ENCODE measurements at regions not wholly inside any gene's neighbourhood (a gene's known extent, or its start where the extent isn't known, plus 50 kb on each side); places are given as distances from the start of the nearest gene placed in this dataset.
"Not testable (repeated sequence)": the region's sequence is repeated elsewhere in the genome, so short reads cannot be mapped to it uniquely, and the experiment has no call there.

DNA sequence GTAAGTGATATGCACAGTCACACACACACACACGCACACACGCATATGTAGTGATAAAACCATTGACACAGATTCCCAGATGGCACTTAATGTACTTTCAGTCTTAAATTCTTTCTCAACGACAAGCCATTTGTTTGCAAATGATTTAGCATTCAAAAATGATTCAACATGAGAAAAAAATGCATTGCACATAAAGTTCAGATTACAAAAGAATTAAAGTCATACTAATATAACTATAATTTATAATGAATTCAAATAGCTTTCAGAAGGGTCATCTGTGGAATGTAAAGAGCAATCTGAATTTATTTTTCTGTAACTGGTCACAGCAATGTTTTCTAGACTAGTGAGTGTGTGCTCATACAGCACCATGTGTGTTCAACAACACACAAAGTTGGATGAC is 521.6 kb upstream of the ZNF337 start:
- Histone ChIP-seq H3K4me3 (ENCODE audit: low read length) (no peak overlapping the region), H3K36me3 (ENCODE audit: control insufficient read depth, insufficient read depth, low read length) (no peaks in the 10 kb centered on the region), H3K9me3 (ENCODE audit: control insufficient read depth, low read depth, low read length) (no peaks in the 10 kb centered on the region), H3K27me3 (ENCODE audit: control insufficient read depth, insufficient read depth, low read length) (no peaks in the 10 kb centered on the region), H3K4me1 (ENCODE audit: control insufficient read depth, insufficient read depth, low read length) (no peaks in the 10 kb centered on the region), H3K27ac (ENCODE audit: low read length) (no peak overlapping the region)
- DNase-seq: no peak
- WGBS (ENCODE audit: insufficient coverage, low lambda C conversion rate): 25% methylated on average over 1 of the region's 3 CpGs

DNA sequence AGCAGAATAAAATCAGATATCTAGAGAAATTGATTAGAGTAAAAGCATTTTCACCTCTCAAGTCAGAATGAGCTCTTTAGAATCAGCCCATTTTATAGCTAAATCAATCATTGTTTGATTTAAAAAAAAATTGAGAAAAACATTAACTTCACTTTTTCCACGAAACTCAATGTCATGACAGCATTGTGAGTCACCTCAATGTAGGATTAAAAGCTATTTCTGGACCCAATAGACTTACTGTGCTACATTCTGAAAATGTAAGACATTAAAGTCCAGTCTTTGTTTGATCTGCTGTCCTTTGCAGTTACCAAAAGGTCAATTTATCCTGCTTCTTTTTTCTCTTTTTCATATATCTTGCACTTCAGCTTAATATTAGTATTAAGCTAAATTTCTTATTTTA is 519.4 kb upstream of the ZNF337 start:
- H3K36me3 ChIP-seq (ENCODE audit: control insufficient read depth, insufficient read depth, low read length): no peaks in the 10 kb centered on the region
- no peak overlapping the region for H3K27ac ChIP-seq (ENCODE audit: low read length)
- H3K4me1 ChIP-seq (ENCODE audit: control insufficient read depth, insufficient read depth, low read length): no peaks in the 10 kb centered on the region
- H3K4me3 ChIP-seq (ENCODE audit: low read length): no peak overlapping the region
- H3K27me3 ChIP-seq (ENCODE audit: control insufficient read depth, insufficient read depth, low read length): no peaks in the 10 kb centered on the region
- no peak for DNase-seq
- H3K9me3 ChIP-seq (ENCODE audit: control insufficient read depth, low read depth, low read length): no peaks in the 10 kb centered on the region
- no CpG with 5 or more reads among the region's 1 CpG for WGBS (ENCODE audit: insufficient coverage, low lambda C conversion rate)

DNA sequence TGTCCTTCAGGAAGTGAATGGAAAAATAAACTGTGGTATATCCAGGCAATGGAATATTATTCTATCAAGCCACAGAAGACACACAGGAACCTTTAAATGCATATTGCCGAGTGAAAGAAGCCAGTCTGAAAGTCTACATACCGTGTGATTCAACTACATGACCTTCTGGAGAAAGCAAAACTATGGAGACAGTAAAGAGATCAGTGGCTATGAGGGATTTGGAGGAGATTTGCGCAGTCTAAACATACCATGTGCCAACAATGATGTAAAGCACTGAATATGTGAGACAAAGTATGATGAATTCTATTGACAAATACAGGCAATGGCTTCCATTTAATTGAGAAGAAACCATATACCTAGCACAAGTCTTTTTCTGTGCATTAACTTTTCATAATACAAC is 518.3 kb upstream of the ZNF337 start:
- Histone ChIP-seq H3K4me1 (ENCODE audit: control insufficient read depth, insufficient read depth, low read length) (no peaks in the 10 kb centered on the region), H3K9me3 (ENCODE audit: control insufficient read depth, low read depth, low read length) (no peaks in the 10 kb centered on the region), H3K36me3 (ENCODE audit: control insufficient read depth, insufficient read depth, low read length) (no peaks in the 10 kb centered on the region), H3K27me3 (ENCODE audit: control insufficient read depth, insufficient read depth, low read length) (no peaks in the 10 kb centered on the region), H3K27ac (ENCODE audit: low read length) (no peak overlapping the region), H3K4me3 (ENCODE audit: low read length) (no peak overlapping the region)
- DNase-seq: no peak
- WGBS (ENCODE audit: insufficient coverage, low lambda C conversion rate): no CpG with 5 or more reads among the region's 3 CpGs

DNA sequence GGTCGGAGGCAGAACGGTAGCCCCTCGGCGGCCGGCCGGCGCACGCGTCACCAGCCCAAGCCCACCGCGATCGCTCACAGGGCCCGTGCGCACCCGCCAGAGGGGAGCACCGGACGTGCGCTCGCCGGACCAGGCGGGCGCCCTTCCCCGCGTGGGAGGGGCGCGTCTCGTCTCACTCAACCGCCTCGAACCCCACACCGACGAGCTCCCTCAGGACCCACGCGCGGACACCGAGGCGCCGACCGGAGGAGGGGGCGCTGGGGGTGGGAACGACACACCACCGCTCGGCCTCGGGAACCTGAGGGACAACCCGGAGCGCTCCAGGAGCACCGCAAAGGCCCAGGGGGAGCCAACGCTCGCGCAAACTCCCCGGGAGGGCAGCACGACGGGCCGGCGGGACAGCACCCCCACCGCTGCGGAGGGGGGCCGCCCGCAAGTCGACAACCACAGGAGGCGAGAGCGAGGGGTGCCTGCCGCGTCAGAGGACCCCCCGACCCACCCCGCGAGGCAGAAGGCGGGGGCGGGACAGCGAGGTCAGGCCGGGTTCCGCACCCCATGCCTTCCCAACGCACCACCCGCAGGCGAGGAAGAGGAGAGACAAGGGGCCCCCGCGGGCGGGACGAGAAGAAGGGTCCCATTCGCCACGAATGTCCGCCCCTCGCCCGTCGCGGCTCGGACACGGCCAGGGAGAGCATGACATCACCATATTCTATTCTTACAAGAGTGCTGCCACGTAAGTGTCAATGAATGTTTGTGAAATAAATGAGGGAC is 512.7 kb upstream of the ZNF337 start:
- H3K4me3 ChIP-seq (ENCODE audit: low read length): no peak overlapping the region
- DNase-seq: no peak
- H3K27ac ChIP-seq (ENCODE audit: low read length): no peak overlapping the region
- H3K4me1 ChIP-seq (ENCODE audit: control insufficient read depth, insufficient read depth, low read length): no peaks in the 10 kb centered on the region
- peaks cover 21% of the 10 kb centered on the region for H3K27me3 ChIP-seq (ENCODE audit: control insufficient read depth, insufficient read depth, low read length)
- whole genome bisulfite sequencing (ENCODE audit: insufficient coverage, low lambda C conversion rate): no CpG with 5 or more reads among the region's 88 CpGs
- peaks cover 3% of the 10 kb centered on the region for H3K9me3 ChIP-seq (ENCODE audit: control insufficient read depth, low read depth, low read length)
- H3K36me3 ChIP-seq (ENCODE audit: control insufficient read depth, insufficient read depth, low read length): no peaks in the 10 kb centered on the region

DNA sequence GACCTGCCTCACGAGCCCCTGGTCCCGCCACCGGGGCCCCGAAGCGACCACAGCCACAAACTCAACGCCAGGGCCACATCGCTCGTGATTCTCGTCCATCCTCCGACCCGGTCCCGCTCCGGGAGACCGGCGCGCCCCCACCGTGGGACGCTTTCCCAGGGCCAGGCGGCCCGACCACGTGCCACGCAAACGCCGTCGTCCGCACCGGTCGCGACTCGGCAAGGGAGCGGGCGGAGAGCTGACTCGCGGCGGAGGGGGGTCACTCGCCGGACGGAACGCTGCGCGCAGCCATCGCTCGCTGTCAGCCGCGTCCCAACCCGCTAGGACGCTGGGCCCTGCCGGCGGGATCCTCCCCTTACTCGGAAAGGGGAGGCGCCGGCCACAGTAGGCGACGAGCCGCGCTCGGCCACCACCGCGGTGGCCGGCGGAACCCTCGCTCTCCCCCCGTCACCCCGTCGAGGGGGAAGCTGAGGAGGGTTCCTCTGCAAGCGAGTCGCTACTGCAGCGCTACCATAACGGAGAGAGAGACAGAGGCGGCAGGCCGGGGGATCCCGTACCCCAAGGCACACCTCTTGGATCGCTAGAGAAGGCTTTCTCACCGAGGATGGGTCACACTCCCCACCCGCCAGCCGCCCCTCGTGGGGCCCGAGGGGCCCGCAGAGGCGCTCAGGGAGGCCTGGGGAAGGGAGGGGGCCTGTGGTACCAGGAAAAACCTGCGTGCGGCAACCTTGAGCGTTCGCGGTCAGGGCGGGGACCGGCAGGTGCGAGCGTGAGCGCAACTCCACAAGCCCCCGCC is 511.8 kb upstream of the ZNF337 start:
- WGBS (ENCODE audit: insufficient coverage, low lambda C conversion rate): no CpG with 5 or more reads among the region's 91 CpGs
- Histone ChIP-seq H3K9me3 (ENCODE audit: control insufficient read depth, low read depth, low read length) (peaks cover 3% of the 10 kb centered on the region), H3K4me1 (ENCODE audit: control insufficient read depth, insufficient read depth, low read length) (no peaks in the 10 kb centered on the region), H3K36me3 (ENCODE audit: control insufficient read depth, insufficient read depth, low read length) (no peaks in the 10 kb centered on the region), H3K27me3 (ENCODE audit: control insufficient read depth, insufficient read depth, low read length) (peaks cover 21% of the 10 kb centered on the region), H3K4me3 (ENCODE audit: low read length) (no peak overlapping the region), H3K27ac (ENCODE audit: low read length) (no peak overlapping the region)
- peak in 1 of 2 donors; percentile 3 for DNase-seq

DNA sequence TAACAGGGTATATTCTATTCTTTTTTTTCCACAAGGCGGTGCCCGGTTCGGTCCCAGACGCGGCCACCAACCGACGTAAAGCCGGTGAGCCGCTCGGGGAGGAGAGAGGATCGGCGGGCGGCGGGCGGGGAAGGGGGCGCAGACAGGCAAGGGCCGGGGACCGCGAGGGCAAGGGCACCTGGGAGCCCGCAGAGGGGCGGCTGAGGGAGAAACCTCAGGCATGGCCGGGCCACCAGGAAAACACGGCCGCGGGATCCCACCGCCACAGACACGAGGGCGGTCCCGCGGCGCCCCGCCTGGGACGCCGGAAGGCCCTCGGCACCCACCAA is 511.3 kb upstream of the ZNF337 start:
- H3K9me3 ChIP-seq (ENCODE audit: control insufficient read depth, low read depth, low read length); H3K4me3 ChIP-seq (ENCODE audit: low read length); H3K36me3 ChIP-seq (ENCODE audit: control insufficient read depth, insufficient read depth, low read length); H3K27ac ChIP-seq (ENCODE audit: low read length); DNase-seq; H3K4me1 ChIP-seq (ENCODE audit: control insufficient read depth, insufficient read depth, low read length): not testable (repeated sequence)
- peaks cover 21% of the 10 kb centered on the region for H3K27me3 ChIP-seq (ENCODE audit: control insufficient read depth, insufficient read depth, low read length)
- no CpG with 5 or more reads among the region's 35 CpGs for WGBS (ENCODE audit: insufficient coverage, low lambda C conversion rate)

DNA sequence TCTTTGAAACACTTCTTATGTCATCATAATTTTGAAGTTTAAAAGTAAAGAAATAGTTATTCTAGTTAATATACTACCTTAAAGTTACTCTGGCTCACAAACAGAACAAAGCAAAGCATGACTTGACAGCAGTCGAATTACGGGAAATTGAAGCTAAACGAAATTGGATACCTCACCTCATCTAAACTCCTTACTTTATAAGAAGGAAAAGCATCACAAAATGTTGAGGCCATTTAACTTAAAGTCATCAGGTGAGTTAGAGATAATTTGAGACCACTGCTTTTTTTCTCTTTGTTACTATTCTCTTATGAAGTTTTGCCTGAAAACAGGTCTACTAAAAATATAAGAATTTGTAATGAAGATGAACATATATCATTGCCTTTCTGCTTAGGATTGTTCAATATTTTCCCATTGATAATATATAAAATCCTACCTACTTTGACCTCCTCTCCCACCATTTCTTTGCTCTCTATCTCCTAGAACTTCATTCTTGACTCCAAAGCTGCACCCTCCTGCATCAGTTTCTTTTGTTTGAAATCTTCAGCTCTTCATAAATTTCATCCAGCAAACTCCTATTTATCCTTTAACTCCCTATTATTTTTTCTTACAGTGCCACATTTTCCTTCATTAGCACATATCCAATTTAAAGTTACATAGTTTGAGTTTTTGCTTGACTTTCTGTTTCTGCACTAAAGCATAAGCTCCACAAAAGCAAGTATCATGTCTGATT is 510.7 kb upstream of the ZNF337 start:
- Histone ChIP-seq H3K4me3 (ENCODE audit: low read length) (no peak overlapping the region), H3K36me3 (ENCODE audit: control insufficient read depth, insufficient read depth, low read length) (no peaks in the 10 kb centered on the region), H3K4me1 (ENCODE audit: control insufficient read depth, insufficient read depth, low read length) (no peaks in the 10 kb centered on the region), H3K27ac (ENCODE audit: low read length) (no peak overlapping the region), H3K27me3 (ENCODE audit: control insufficient read depth, insufficient read depth, low read length) (peaks cover 21% of the 10 kb centered on the region), H3K9me3 (ENCODE audit: control insufficient read depth, low read depth, low read length) (peaks cover 3% of the 10 kb centered on the region)
- no peak for DNase-seq
- WGBS (ENCODE audit: insufficient coverage, low lambda C conversion rate): 64% methylated on average over 3 of the region's 3 CpGs

DNA sequence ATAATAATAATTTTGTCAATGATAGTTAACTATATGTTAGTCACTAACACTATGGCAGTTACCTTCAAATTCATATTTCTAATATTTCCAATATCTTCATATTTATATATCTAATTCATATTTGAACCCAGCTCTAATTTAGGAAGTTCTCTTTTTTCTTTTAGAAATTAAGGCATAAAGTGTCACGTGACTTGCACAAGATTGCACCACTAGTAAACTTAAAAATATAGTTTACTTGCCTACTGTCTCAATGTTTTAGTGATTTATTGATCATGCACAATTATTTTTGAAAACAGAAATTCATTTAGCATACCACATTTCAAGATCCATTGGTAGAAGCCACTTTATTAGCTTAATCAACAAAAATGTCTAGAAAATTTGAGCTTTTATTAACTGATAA is 508.7 kb upstream of the ZNF337 start:
- H3K27ac ChIP-seq (ENCODE audit: low read length): no peak overlapping the region
- no peaks in the 10 kb centered on the region for H3K36me3 ChIP-seq (ENCODE audit: control insufficient read depth, insufficient read depth, low read length)
- no CpG with 5 or more reads among the region's 1 CpG for WGBS (ENCODE audit: insufficient coverage, low lambda C conversion rate)
- no peak for DNase-seq
- H3K4me1 ChIP-seq (ENCODE audit: control insufficient read depth, insufficient read depth, low read length): no peaks in the 10 kb centered on the region
- H3K9me3 ChIP-seq (ENCODE audit: control insufficient read depth, low read depth, low read length): peaks cover 3% of the 10 kb centered on the region
- H3K27me3 ChIP-seq (ENCODE audit: control insufficient read depth, insufficient read depth, low read length): peaks cover 21% of the 10 kb centered on the region
- H3K4me3 ChIP-seq (ENCODE audit: low read length): no peak overlapping the region

DNA sequence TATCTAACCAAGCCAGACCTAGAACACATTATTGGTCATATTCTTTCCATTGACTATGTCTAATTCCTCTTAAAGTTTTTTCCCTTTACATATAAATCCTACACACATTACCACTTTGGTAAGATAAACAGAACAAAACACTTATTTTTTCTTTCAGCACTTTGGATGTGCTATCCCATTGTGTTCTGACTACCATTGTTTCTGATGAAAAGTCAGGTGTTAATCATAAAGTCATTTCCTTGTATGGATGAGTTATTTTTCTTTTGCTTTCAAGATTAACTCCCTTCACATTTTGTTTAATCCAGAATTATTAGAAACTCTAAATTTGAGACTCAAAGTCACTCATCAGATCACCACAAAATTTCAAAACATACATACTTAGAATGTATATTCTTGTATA is 504.4 kb upstream of the ZNF337 start:
- not testable (repeated sequence) for H3K4me3 ChIP-seq (ENCODE audit: low read length); H3K9me3 ChIP-seq (ENCODE audit: control insufficient read depth, low read depth, low read length); H3K27ac ChIP-seq (ENCODE audit: low read length); H3K36me3 ChIP-seq (ENCODE audit: control insufficient read depth, insufficient read depth, low read length); H3K27me3 ChIP-seq (ENCODE audit: control insufficient read depth, insufficient read depth, low read length); DNase-seq; H3K4me1 ChIP-seq (ENCODE audit: control insufficient read depth, insufficient read depth, low read length)

DNA sequence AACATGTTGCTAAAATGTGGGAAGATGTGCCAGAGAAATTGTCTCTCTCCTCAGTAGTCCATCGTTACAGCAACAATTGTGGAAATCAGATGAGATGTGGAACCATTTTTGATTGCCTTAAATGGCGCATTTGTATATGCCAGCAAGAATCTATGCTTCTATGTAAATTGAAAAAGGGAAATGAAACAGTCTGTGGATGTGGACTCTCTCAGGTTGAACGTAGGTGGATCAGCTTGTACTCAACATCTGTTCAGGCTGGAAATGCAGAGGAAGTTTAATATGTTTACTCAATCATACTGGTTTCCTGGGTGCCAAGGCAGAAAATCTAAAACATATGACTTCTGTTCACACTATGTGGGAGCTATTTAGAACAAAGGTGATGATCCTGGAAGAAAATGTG is 490.7 kb upstream of the ZNF337 start:
- not testable (repeated sequence) for H3K9me3 ChIP-seq (ENCODE audit: control insufficient read depth, low read depth, low read length); H3K4me3 ChIP-seq (ENCODE audit: low read length); H3K27me3 ChIP-seq (ENCODE audit: control insufficient read depth, insufficient read depth, low read length); H3K27ac ChIP-seq (ENCODE audit: low read length); H3K4me1 ChIP-seq (ENCODE audit: control insufficient read depth, insufficient read depth, low read length); H3K36me3 ChIP-seq (ENCODE audit: control insufficient read depth, insufficient read depth, low read length); DNase-seq
- no CpG with 5 or more reads among the region's 3 CpGs for WGBS (ENCODE audit: insufficient coverage, low lambda C conversion rate)
